ENCODE measurements at regions not wholly inside any gene's neighbourhood (a gene's known extent, or its start where the extent isn't known, plus 50 kb on each side); places are given as distances from the start of the nearest gene placed in this dataset.

DNA sequence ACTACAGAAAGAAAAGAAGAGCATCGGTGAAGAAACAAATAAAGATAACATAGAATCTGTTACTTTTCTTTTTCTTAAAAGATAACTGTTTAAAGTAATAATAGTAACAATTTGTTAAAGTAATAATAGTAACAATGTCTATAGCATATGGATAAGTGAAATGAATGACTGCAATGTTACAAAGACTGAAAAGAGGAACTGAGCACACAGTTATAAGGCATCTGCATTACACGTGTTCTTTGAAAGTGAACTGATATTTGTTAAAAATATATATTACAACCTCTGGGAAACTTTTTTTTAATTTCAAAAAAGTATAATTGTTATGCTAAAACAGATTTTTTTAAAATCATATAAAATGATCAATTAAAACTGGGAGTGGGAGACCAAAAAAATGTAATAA, 88.4 kb upstream of the FST start:
- TF ChIP-seq, protein P1, sequence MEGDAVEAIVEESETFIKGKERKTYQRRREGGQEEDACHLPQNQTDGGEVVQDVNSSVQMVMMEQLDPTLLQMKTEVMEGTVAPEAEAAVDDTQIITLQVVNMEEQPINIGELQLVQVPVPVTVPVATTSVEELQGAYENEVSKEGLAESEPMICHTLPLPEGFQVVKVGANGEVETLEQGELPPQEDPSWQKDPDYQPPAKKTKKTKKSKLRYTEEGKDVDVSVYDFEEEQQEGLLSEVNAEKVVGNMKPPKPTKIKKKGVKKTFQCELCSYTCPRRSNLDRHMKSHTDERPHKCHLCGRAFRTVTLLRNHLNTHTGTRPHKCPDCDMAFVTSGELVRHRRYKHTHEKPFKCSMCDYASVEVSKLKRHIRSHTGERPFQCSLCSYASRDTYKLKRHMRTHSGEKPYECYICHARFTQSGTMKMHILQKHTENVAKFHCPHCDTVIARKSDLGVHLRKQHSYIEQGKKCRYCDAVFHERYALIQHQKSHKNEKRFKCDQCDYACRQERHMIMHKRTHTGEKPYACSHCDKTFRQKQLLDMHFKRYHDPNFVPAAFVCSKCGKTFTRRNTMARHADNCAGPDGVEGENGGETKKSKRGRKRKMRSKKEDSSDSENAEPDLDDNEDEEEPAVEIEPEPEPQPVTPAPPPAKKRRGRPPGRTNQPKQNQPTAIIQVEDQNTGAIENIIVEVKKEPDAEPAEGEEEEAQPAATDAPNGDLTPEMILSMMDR (conservative IDR thresholded peaks at IDR 0.05), result no peak

DNA sequence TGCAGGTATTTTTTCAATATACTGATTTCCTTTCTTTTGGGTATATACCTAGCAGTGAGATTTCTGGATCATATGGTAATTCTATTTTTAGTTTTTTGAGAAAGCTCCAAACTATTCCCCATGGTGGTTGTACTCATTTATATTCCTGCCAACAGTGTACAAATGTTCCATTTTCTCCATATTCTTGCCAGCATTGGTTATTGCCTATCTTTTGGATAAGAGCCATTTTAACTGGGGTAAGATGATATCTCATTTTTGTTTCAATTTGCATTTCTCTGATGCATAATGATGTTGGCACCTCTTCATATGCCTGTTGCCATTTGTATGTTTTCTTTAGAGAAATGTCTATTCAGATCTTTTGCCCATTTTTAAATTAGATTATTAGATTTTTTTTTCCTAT, 85.6 kb upstream of the FST start:
- no peak overlapping the region for H3K27ac ChIP-seq
- TF ChIP-seq, protein P1 (conservative IDR thresholded peaks at IDR 0.05), result no peak

More for the DNA sequence above, 88.4 kb upstream of the FST start:
- H3K27ac ChIP-seq, result no peak overlapping the region

DNA sequence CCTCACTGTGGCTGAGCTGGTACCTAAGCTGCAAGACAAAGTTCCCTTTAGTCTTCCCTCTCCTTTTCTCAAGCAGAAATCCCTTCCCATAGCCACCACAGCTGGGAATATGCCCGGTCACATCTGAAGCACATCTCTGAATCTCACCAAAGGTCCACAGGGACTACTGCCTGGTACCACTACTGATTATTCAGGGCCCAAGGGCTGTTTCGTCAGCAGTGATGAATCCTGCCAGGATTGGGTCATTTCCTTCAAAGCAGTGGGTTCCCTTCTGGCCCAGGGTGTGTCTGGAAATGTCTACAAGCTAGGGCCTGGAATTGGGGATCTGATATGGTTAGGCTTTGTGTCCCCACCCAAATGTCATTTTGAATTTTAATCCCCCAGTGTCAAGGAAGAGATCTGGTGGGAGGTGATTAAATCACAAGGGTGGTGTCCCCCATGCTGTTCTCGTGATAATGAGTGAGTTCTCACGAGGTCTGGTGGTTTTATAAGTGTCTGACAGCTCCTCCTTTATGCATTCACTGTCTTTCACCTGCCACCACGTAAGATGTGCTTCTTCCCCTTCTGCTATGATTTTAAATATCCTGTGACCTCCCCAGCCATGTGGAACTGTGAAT, 83.2 kb upstream of the FST start:
- no peak overlapping the region for H3K27ac ChIP-seq
- TF ChIP-seq, protein P1 (conservative IDR thresholded peaks at IDR 0.05), result no peak

DNA sequence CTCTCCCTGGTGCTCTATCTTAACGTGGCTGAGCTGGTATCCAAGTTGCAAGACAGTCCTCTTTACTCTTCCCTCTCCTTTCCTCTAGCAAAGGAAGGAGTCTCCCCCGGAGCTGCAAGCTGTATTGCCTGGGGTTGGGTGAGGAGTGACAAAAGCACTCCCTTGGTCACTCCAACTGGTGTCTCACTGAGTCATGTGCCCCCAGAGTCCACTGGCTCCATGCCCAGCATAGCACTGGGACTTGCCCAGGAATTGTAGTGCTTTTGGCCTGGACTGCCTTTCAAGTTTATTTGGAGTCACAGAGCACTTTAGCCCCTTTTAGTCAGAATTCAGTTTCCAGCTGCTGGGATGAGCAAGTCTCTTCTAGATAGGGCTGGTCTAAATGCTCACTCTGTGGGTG, 82.6 kb upstream of the FST start:
- TF ChIP-seq, protein P1 (conservative IDR thresholded peaks at IDR 0.05), result no peak
- H3K27ac ChIP-seq, result no peak overlapping the region

- H3K27ac ChIP-seq, result no peak overlapping the region
- TF ChIP-seq, protein P1 (conservative IDR thresholded peaks at IDR 0.05), result no peak
These were observed 80.3 kb upstream of the FST start for GRCh38 chr5:53399926-53400697.

- TF ChIP-seq, protein P1 (conservative IDR thresholded peaks at IDR 0.05), result no peak
- H3K27ac ChIP-seq, result no peak overlapping the region
These were observed 77.1 kb upstream of the FST start for GRCh38 chr5:53403291-53403690.

DNA sequence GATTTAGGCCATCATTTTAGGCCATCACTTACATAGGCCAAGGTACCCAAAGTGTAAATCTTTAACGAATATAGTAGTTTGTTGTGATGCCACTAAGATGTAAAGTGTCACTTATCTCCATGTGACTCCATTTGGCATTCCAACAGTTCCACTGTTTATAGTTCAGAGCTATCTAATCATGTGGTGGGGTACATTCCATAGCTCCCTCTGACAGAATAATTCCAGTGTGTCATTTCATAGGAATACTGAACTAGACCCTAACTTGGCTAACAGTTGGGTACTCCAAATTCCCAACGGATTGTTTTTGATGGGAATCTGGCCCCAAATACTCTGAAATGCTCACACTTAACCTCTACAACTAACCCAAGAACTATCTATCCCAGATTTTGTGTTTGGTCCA, 76.7 kb upstream of the FST start:
- TF ChIP-seq, protein P1 (conservative IDR thresholded peaks at IDR 0.05), result no peak
- no peak overlapping the region for H3K27ac ChIP-seq

Measured in VCaP (cell line).